Coronary artery (tissue), 2 donors: ENCODE measurements at regions not wholly inside any gene's neighbourhood (a gene's known extent, or its start where the extent isn't known, plus 50 kb on each side); places are given as distances from the start of the nearest gene placed in this dataset.

Experiments
- DNase-seq: peaks from one replicate; pipeline ENCODE4 v3.0.0-alpha.2; 2017; ENCODE audit warnings: low spot score
- H3K27ac ChIP-seq, 2 donors: fragments of 200-600 bp; sonication (generic); one replicate each; pipeline ENCODE4 v1.5.1; 2016 to 2019
- H3K4me3 ChIP-seq: fragments of 200-600 bp; sonication (generic); 2 replicates; pipeline ENCODE4 v1.5.1; 2016; ENCODE audit warnings: mild to moderate bottlenecking, moderate library complexity
- CTCF ChIP-seq: fragments of 200-600 bp; sonication (generic); IDR thresholded peaks from one replicate; pipeline ENCODE4 v1.5.1; 2019; ENCODE audit warnings: antibody characterized with exemption

- no peak for TF ChIP-seq CTCF
- DNase-seq = no peak
- H3K4me3 ChIP-seq = no peak overlapping the region
- H3K27ac ChIP-seq = no peak overlapping the region
Measured at GRCh38 chr6:109285366-109285765, 96.9 kb downstream of the CD164 start.

GRCh38 chr6:109284675-109285074 lies 97.6 kb downstream of the CD164 start:
- TF ChIP-seq CTCF = no peak
- no peak for DNase-seq
- no peak overlapping the region for H3K27ac ChIP-seq
- H3K4me3 ChIP-seq = no peak overlapping the region

DNA sequence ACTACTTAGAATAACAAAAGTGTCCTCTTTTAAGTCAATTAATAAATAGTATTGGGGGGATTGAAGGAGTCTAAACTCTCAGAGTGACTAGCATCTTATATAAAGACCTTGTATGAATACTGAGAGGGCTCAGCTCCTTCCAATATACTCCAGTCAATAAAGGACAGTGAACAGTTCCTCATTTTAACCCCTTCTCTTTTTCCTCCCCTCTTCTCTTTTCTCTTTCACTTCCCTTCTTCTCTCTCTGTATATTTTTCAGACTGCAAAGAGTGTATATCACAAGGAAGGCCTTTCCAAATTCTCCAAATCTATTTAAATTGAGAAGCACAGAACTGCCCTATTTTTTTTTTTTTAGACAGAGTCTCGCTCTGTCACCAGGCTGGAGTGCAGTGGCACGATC lies 99.5 kb downstream of the CD164 start:
- TF ChIP-seq CTCF = no peak
- H3K4me3 ChIP-seq = no peak overlapping the region
- no peak for DNase-seq
- no peak overlapping the region for H3K27ac ChIP-seq

GRCh38 chr6:109279628-109280027 lies 102.6 kb downstream of the CD164 start:
- DNase-seq = no peak
- Histone ChIP-seq H3K4me3 (no peak overlapping the region), H3K27ac (no peak overlapping the region)
- TF ChIP-seq CTCF = no peak

DNA sequence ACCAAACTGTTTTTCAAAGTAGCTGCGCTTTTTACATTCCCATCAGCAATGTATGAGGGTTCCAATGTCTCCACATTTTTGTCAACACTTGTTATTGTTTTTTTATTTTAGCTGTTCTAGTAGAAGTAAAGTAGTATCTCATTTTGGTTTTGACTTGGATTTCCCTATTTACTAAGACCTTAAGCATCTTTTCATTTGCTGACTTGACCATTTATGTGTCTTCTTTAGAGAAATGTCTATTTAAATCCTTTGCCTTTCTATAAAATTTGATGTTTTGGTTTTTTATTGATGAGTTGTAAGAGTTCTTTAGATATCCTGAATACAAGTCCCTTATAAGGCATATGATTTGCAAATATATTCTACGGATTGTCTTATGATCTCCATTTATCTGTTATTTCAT lies 110.6 kb downstream of the CD164 start:
- DNase-seq = no peak
- H3K4me3 ChIP-seq = no peak overlapping the region
- H3K27ac ChIP-seq = no peak overlapping the region
- TF ChIP-seq CTCF = no peak

GRCh38 chr6:109269953-109270517 lies 112.2 kb downstream of the CD164 start:
- Histone ChIP-seq H3K4me3 (no peak overlapping the region), H3K27ac (no peak overlapping the region)
- DNase-seq = no peak
- TF ChIP-seq CTCF = no peak

DNA sequence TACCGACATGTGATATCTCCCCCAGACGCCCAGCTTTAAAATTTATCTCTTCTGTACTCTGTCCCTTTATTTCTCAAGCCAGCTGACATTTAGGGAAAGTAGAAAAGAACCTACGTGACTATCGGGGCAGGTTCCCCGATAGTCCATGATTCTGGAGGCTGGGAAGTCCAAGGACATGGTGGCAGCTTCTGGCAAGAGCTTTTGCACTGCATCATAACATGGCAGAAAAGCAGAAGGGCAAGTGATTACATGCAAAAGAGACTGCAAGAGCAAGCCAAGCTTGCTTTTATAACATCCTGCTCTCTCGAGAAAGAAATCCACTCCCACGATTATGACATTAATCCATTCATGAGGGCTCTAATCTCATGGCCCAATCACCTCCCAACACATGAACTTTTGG lies 113.2 kb downstream of the CD164 start:
- H3K27ac ChIP-seq = no peak overlapping the region
- H3K4me3 ChIP-seq = no peak overlapping the region
- DNase-seq = no peak
- TF ChIP-seq CTCF = no peak
